ENCODE measurements at regions not wholly inside any gene's neighbourhood (a gene's known extent, or its start where the extent isn't known, plus 50 kb on each side); places are given as distances from the start of the nearest gene placed in this dataset.

DNA sequence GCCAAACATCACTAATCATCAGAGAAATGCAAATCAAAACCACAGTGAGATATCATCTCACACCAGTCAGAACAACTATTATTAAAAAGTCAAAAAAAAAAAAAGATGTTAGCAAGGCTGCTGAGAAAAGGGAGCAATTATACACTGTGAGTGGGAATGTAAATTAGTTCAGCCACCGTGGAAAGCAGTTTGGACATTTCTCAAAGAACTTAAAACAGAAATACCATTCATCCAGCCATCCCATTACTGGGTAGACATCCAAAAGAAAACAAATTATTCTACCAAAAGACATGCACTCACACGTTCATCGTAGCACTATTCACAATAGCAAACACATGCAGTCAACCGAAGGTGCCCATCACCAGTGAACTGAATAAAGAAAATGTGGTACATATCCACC, 213.9 kb downstream of the TTLL2 start:
- H3K4me3 ChIP-seq (replicated peaks; ENCODE audit: low read depth, low read length) = no peak overlapping the region
- TF ChIP-seq, protein P1, sequence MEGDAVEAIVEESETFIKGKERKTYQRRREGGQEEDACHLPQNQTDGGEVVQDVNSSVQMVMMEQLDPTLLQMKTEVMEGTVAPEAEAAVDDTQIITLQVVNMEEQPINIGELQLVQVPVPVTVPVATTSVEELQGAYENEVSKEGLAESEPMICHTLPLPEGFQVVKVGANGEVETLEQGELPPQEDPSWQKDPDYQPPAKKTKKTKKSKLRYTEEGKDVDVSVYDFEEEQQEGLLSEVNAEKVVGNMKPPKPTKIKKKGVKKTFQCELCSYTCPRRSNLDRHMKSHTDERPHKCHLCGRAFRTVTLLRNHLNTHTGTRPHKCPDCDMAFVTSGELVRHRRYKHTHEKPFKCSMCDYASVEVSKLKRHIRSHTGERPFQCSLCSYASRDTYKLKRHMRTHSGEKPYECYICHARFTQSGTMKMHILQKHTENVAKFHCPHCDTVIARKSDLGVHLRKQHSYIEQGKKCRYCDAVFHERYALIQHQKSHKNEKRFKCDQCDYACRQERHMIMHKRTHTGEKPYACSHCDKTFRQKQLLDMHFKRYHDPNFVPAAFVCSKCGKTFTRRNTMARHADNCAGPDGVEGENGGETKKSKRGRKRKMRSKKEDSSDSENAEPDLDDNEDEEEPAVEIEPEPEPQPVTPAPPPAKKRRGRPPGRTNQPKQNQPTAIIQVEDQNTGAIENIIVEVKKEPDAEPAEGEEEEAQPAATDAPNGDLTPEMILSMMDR (IDR thresholded peaks at IDR 0.05; ENCODE audit: low read length, missing control alignments) = no peak
- DNase-seq (ENCODE audit: low read depth) = no peak

DNA sequence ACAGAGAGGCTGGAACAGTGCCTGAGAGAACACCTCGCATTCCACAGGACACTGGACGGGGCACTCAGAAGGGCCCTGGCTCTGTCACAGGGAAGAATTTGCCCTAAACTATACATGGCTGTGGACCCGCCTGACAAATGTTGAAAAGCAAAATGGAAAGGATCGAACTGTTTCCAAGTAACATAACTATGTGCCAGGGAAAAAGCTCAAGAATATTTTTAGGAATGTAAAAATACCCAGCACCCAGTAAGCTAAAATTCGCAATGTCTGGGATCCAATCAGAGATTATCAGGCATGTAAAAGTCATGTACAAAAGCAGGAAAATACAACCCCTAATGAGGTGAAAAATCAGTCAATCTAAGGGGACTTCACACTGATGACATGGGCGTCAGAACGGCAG, 215.9 kb downstream of the TTLL2 start:
- TF ChIP-seq, protein P1 (IDR thresholded peaks at IDR 0.05; ENCODE audit: low read length, missing control alignments) = no peak
- no peak for DNase-seq (ENCODE audit: low read depth)
- no peak overlapping the region for H3K4me3 ChIP-seq (replicated peaks; ENCODE audit: low read depth, low read length)

DNA sequence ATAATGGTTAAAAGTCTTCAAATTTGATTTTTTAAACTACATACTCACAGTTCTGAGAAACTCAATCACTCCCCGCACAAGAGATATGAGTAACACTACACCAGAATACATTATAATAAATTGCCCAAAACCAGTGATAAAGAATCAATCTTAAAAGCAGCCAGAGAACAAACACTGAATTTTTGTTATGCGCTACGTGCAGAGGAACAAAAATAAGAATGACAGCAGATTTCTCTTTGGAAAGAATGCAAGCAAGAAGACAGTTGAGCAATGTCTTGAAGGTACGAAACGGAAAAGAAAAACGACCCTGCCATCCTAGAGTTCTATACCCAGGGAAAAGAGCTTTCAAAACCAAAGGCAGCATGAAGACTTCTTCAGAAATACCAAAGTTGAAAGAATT, 216.7 kb downstream of the TTLL2 start:
- no peak overlapping the region for H3K4me3 ChIP-seq (replicated peaks; ENCODE audit: low read depth, low read length)
- DNase-seq (ENCODE audit: low read depth) = no peak
- TF ChIP-seq, protein P1 (IDR thresholded peaks at IDR 0.05; ENCODE audit: low read length, missing control alignments) = no peak

DNA sequence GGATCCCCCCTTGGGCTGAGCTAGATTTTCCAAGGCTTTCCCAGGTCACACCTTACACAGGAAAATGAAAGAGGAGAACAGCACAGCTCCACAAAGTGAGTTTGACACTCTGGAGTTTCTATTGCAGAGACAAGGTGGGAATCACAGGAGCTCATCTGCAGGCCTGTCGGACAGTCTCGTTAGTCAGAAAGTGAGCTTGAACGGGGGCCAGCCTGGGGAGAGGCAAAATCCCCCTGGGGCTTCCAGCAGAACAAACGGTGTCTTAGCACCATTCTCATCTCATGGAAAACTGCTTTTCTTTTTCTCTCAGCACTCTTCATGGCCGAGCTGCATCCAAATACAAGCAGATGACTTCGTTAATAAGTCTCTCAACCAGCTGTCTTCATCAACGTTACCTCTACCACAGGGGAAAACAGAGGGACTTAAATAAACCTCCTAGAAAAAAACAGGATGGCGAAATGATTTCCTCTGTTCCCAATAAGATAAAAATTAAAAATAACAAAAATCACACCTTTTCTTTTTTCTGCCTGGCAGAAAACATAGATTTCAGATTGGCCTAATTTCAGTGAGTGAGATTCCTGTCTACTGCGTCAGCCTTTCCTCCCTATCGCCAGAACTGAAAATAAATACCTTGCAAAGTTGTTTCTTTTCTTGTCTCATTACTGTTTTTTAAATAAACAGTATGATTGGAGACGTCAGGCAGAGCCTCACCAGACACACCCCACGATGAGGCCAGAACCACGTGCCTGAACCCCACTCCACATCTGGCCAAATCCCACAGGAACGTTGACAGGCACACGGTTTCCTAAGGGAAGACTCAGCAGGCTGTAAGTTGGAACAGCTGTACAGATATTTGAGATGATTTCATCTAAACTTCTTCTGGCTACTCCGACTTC, 219.0 kb downstream of the TTLL2 start:
- DNase-seq (ENCODE audit: low read depth) = peak; percentile 79
- TF ChIP-seq, protein P1 (IDR thresholded peaks at IDR 0.05; ENCODE audit: low read length, missing control alignments) = no peak
- H3K4me3 ChIP-seq (replicated peaks; ENCODE audit: low read depth, low read length) = peak overlapping the region; percentile 1

DNA sequence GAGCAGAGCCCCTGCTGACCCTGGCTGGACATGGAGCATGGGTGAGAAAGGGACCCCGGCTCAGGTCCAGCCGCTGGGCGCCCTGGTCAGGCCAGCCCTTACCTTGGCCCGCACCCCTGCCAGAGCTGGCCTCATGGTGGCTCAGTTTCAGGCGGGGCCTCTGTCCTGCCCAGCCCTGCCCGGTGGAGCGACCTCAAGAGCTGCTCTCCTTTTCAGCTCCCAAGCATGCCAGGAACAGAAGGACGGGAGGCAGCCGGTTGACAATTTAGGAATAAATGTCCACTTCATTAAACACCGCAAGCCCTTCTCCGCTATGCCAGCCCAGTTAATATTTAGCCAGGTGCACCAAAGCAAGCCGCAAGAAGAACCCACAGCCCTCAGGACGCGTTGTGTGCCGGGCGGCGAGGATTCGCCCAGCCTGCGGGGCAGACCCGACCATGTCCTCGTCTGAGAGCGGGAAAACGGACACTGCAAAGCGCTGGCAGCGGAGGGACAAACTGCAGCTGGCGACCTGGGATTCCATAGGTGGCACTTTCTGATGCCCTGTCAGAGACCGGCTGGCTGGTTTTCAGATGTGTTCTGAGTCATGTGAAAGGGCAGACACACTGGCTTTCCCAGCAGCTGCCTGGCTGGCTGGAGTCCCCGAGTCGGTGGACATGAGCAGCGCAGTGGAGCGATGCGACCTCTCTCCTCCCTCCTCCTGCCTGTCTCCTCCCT, 221.9 kb downstream of the TTLL2 start:
- H3K4me3 ChIP-seq (replicated peaks; ENCODE audit: low read depth, low read length) = no peak overlapping the region
- TF ChIP-seq, protein P1 (IDR thresholded peaks at IDR 0.05; ENCODE audit: low read length, missing control alignments) = no peak
- no peak for DNase-seq (ENCODE audit: low read depth)

DNA sequence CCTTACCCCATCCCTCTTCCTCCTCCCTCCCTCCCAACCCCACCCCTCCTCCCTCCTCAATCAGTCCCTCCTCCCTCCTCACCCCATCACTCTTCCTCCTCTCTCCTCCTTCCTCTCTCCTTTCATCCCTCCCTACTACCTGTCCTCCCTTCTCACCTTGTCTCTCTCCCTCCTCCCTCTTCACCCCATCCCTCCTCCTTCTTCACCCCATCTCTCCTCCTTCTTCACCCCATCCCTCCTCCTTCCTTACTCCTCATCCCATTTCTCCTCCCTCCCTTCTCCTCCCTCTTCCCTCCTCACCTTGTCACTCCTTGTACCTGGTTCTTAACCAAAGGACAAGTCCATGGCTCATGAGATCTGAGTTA, 222.4 kb downstream of the TTLL2 start:
- DNase-seq (ENCODE audit: low read depth) = no peak
- H3K4me3 ChIP-seq (replicated peaks; ENCODE audit: low read depth, low read length) = no peak overlapping the region
- TF ChIP-seq, protein P1 (IDR thresholded peaks at IDR 0.05; ENCODE audit: low read length, missing control alignments) = no peak

Data from fibroblast of pulmonary artery (primary cell).